ENCODE measurements at regions not wholly inside any gene's neighbourhood (a gene's known extent, or its start where the extent isn't known, plus 50 kb on each side); places are given as distances from the start of the nearest gene placed in this dataset.

DNA sequence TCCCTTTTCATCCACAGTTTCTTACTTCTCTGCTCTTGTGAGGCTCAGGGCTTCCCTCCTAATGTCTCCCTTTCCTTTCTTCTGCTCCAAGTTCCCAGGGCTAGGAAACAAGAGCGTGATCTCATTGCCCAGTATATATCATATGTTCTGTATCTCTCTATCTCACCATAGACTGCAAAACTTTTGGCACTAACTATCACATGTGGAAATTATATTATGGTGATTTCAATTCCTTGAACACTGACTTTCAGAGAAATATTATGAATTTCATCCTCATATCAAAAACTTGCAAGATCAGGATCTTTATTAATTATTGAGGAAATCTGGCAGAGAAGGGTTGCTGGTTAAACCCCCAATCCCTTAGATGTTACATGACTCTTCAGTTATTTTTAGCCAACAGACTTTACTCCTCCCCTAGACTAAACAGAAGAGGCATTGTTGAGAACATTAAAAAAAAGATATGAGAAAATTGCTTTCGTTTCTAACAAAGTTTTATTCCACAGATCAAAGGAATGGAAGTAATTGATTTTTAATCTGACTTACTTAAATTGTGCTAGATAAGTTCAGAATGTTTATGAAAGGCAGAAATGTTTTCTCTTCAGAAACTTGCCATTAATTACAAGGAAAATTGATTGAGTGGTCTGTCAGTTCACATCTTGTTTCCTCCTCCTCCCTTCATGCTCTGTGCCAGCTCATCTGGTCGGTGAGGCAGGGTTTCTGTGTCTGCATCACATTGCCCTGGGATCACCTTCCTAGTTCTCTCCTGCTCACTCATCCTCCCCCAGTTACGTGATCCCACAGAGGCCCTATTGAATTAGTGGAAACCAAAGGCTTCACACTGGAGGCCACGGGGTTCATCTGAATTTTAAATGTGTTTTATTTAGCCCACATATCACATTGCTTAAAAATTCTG, 378.5 kb downstream of the LMO7 start:
- Histone ChIP-seq H3K27ac (peak overlapping the region in 1 of 4 donors; percentile 16), H3K27me3 (no peaks in the 10 kb centered on the region), H3K9me3 (no peaks in the 10 kb centered on the region), H3K4me3 (no peak overlapping the region), H3K36me3 (no peaks in the 10 kb centered on the region), H3K4me1 (peaks cover 7 to 18% (median 10%) of the 10 kb centered on the region in 4 donors)
- WGBS, 2 donors, result 38% methylated on average over 5 of the region's 5 CpGs
- TF ChIP-seq POLR2A (IDR thresholded peaks at IDR 0.05) (no peak), POLR2AphosphoS5 (IDR thresholded peaks at IDR 0.05) (no peak), EP300 (IDR thresholded peaks at IDR 0.05) (no peak), CTCF (IDR thresholded peaks at IDR 0.05) (no peak)
- DNase-seq (no peak), ATAC-seq (ENCODE audit: low FRiP score in 2 of 2) (no peak)

DNA sequence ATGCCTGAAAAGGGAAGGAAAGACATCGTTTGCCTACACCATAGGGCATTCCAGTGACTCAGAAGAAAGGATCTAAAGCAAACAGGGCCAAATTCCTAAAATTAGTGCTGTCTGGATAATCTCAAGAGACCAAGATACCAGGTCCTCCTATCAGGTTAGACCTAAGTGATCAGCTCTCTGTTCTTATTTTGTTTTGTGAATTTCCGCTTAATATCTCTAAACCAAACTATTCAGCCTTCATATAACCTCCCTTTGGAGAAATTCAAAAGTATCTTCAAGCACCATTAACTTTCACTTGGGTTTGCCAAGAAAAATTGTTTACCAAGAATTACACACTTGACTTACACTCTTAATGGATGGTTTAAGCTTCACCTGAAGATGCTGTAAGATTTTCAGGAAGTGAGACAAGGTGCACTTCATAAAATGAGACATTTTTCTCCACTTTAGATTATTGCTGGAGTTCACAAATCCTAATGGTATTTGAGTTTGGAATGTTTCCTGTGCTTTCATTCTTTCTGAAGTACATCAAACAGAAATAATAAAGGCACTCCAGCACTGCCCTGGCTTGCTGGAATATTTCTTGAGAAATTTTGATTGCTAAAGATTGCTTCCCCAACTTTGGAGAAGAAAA, 376.1 kb downstream of the LMO7 start:
- Histone ChIP-seq H3K27ac (no peak overlapping the region), H3K36me3 (no peaks in the 10 kb centered on the region), H3K4me1 (peaks cover 7 to 18% (median 10%) of the 10 kb centered on the region in 4 donors), H3K27me3 (no peaks in the 10 kb centered on the region), H3K9me3 (no peaks in the 10 kb centered on the region), H3K4me3 (no peak overlapping the region)
- 56 to 64% methylated on average over 2 of the region's 2 CpGs for WGBS, 2 donors
- TF ChIP-seq CTCF (IDR thresholded peaks at IDR 0.05) (no peak), POLR2AphosphoS5 (IDR thresholded peaks at IDR 0.05) (no peak), POLR2A (IDR thresholded peaks at IDR 0.05) (no peak), EP300 (IDR thresholded peaks at IDR 0.05) (peak in 1 of 4 donors; percentile 28)
- DNase-seq, result no peak
- peak; percentile 36 to 64 for ATAC-seq (ENCODE audit: low FRiP score in 2 of 2)

DNA sequence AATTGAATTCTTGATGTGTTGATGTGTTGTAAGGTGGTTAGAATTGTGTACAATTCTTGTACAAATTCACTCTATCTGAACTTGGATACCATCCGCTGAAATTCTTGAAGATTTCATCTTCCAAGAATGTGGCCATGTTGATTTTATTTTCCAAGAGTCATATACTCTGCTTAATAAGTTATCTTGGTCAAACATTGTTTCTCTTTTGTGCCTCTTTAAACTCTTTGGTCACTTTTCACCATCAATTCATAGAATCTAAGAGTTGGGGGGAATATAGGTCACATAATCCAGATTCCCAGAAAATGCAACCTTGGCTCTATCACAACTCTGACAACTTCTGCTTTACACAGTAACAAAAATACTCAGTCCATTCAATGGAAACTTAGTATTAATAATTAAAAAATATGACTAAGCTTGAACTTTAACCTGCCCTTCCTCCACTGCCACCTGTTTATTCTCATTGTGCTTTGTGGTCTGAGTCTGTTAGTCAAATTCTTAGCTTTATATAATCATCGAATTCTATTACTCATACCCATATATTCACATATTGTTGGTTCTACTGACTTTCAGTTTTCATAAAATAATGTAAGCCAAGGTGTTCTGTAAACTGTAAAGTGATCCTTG, 373.2 kb downstream of the LMO7 start:
- no peaks in the 10 kb centered on the region for H3K9me3 ChIP-seq
- TF ChIP-seq EP300 (IDR thresholded peaks at IDR 0.05) (no peak), CTCF (IDR thresholded peaks at IDR 0.05) (no peak), POLR2AphosphoS5 (IDR thresholded peaks at IDR 0.05) (no peak), POLR2A (IDR thresholded peaks at IDR 0.05) (no peak)
- H3K4me3 ChIP-seq, result no peak overlapping the region
- ATAC-seq (ENCODE audit: low FRiP score in 2 of 2), result no peak
- H3K27ac ChIP-seq, result no peak overlapping the region
- peaks cover 4 to 17% (median 10%) of the 10 kb centered on the region in 4 donors for H3K4me1 ChIP-seq
- WGBS, 2 donors, result 81 to 85% methylated on average over 2 of the region's 2 CpGs
- no peak for DNase-seq
- no peaks in the 10 kb centered on the region for H3K36me3 ChIP-seq
- no peaks in the 10 kb centered on the region for H3K27me3 ChIP-seq

DNA sequence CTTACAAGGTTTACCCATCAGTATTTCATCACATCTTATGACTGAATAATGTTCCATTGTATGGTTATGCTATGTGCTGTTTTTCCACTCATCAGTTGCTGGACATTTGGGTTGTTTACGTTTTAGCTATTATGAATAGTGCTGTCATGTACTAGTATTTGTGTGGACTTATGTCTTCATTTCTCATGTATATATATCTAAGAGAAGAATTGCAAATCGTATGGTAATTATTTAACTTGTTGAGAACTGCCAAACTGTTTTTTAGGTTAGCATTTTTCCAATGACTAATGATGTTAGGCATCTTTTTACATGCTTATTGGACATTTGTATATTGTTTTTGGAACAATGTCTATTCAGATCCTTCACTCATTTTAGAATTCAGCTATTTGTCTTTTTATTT, 368.3 kb downstream of the LMO7 start:
- Histone ChIP-seq H3K4me1 (peaks cover 0 to 5% (median 0%) of the 10 kb centered on the region in 4 donors), H3K27me3 (no peaks in the 10 kb centered on the region), H3K36me3 (no peaks in the 10 kb centered on the region), H3K9me3 (no peaks in the 10 kb centered on the region), H3K4me3 (no peak overlapping the region), H3K27ac (no peak overlapping the region)
- 80 to 86% methylated on average over 2 of the region's 2 CpGs for WGBS, 2 donors
- ATAC-seq (ENCODE audit: low FRiP score in 2 of 2), result no peak
- no peak for DNase-seq
- TF ChIP-seq EP300 (IDR thresholded peaks at IDR 0.05) (no peak), POLR2AphosphoS5 (IDR thresholded peaks at IDR 0.05) (no peak), POLR2A (IDR thresholded peaks at IDR 0.05) (no peak), CTCF (IDR thresholded peaks at IDR 0.05) (no peak)

Data from upper lobe of left lung (tissue), 6 donors.